Bronchial epithelial cell (primary cell): ENCODE measurements at regions not wholly inside any gene's neighbourhood (a gene's known extent, or its start where the extent isn't known, plus 50 kb on each side); places are given as distances from the start of the nearest gene placed in this dataset.

ENCODE experiments used
- DNase-seq: peaks from one replicate; pipeline ENCODE4 v3.0.0-alpha.2; 2010; ENCODE audit warnings: low read depth
- FAIRE-seq: peaks from 2 replicates; lab custom pipeline; 2011; peaks lifted over from hg19 to GRCh38; lab: Jason Lieb, UNC
- H3K27me3 ChIP-seq: 2 replicates; pipeline ENCODE4 v1.5.1; 2011; ENCODE audit warnings: low read length; ENCODE audit not compliant: control insufficient read depth, insufficient read depth
- H3K36me3 ChIP-seq: 2 replicates; pipeline ENCODE4 v1.5.1; 2011; ENCODE audit warnings: low read length; ENCODE audit not compliant: control insufficient read depth, insufficient read depth
- H3K4me3 ChIP-seq: 2 replicates; pipeline ENCODE4 v1.5.1; 2011; ENCODE audit warnings: mild to moderate bottlenecking, low read depth, low read length, control low read depth
- TF ChIP-seq, protein P1 (sequence below): IDR thresholded peaks from 2 replicates; pipeline ENCODE4 v1.5.1; 2011; ENCODE audit warnings: mild to moderate bottlenecking, moderate library complexity, low read length, control low read depth, inconsistent platforms; ENCODE audit not compliant: insufficient read depth, severe bottlenecking

DNA sequence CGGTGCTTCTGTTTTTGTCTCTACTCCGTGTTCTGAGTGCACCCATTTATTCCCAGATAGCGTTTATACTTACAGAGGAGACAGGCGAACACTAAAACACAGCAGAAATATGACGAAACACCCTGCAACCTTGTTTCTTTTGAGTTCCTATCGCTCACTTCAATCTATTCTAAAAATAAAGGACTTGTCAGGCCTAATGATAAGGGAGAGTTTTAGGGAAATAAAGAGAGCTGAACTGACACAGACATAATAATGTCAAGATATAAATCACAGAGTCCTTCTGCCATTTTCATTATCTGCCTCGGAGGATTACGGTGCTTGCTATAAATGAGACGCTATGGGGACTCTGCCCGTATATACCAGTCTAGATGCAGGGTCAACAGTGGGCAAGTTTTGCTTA, 659.7 kb upstream of the SALL3 start:
- DNase-seq (no peak), FAIRE-seq (no peak)
- TF ChIP-seq, protein P1, sequence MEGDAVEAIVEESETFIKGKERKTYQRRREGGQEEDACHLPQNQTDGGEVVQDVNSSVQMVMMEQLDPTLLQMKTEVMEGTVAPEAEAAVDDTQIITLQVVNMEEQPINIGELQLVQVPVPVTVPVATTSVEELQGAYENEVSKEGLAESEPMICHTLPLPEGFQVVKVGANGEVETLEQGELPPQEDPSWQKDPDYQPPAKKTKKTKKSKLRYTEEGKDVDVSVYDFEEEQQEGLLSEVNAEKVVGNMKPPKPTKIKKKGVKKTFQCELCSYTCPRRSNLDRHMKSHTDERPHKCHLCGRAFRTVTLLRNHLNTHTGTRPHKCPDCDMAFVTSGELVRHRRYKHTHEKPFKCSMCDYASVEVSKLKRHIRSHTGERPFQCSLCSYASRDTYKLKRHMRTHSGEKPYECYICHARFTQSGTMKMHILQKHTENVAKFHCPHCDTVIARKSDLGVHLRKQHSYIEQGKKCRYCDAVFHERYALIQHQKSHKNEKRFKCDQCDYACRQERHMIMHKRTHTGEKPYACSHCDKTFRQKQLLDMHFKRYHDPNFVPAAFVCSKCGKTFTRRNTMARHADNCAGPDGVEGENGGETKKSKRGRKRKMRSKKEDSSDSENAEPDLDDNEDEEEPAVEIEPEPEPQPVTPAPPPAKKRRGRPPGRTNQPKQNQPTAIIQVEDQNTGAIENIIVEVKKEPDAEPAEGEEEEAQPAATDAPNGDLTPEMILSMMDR = no peak
- H3K4me3 ChIP-seq = no peak overlapping the region
- no peaks in the 10 kb centered on the region for H3K27me3 ChIP-seq
- no peaks in the 10 kb centered on the region for H3K36me3 ChIP-seq

- TF ChIP-seq, protein P1 = no peak
- no peak overlapping the region for H3K4me3 ChIP-seq
- H3K36me3 ChIP-seq = no peaks in the 10 kb centered on the region
- DNase-seq (no peak), FAIRE-seq (no peak)
- H3K27me3 ChIP-seq = no peaks in the 10 kb centered on the region
These were observed 658.2 kb upstream of the SALL3 start for GRCh38 chr18:78321402-78321801.

- DNase-seq (no peak), FAIRE-seq (no peak)
- Histone ChIP-seq H3K4me3 (no peak overlapping the region), H3K36me3 (no peaks in the 10 kb centered on the region), H3K27me3 (no peaks in the 10 kb centered on the region)
- TF ChIP-seq, protein P1 = no peak
These were observed 656.0 kb upstream of the SALL3 start for GRCh38 chr18:78323453-78324197.

DNA sequence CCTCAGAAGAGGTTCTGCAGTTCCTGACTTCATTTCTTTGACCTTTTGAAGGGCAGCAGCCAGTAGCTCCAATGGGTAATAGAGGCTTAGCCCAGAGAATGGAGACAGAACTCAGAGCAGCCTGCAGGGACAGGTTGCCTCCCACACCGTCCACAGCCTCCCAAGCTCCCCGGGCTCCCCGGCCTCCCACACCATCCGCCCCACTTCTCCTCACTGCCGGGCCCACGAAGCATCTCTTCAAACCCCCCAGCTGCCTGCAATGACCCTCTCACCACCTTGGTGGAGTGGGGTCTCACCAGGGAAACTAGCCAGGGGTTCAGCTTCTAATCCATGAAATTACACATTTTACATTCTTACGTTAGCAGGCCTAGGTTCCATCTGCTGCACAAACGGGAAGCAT, 652.0 kb upstream of the SALL3 start:
- Histone ChIP-seq H3K27me3 (no peaks in the 10 kb centered on the region), H3K4me3 (no peak overlapping the region), H3K36me3 (no peaks in the 10 kb centered on the region)
- DNase-seq (no peak), FAIRE-seq (no peak)
- TF ChIP-seq, protein P1 = no peak

DNA sequence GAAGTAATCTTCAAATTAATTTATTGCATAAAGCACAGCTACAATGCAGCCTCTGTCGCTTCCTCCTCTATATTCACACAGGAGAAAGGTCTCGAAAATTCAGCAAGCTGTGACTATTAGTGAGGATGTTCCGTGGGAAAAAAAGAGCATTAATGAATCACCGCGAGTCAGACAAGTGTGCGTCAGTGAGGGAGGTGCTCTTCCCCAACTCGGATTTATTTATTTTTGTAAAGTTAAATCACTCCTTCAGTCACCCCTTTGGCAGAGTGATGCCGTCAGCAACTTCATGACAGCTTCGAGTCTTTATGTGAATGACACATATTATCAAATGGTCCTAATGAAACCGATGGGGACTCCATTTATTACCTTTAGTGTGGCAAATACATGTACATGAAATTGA, 648.9 kb upstream of the SALL3 start:
- Histone ChIP-seq H3K4me3 (no peak overlapping the region), H3K36me3 (no peaks in the 10 kb centered on the region), H3K27me3 (no peaks in the 10 kb centered on the region)
- TF ChIP-seq, protein P1 = no peak
- DNase-seq = peak; percentile 3
- FAIRE-seq = no peak

DNA sequence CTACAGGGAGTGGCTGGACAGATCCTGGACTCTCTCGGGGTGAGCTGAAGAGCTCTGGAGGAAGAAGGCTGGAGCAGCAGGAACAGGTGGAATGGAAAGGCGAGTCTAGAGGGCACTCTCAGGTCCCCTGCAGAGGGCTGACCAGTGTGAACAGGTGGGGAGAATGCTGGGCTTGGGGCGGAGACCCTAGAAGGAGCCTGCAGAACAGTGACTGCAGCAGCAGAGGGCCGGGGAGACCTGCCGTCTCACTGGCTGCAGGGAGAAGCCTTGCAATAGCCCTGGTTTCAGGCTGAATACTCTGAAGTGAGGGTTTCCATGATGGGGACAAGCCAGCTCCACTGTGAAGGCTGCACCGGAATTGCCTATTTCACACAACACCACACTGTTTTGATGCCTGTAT, 626.7 kb upstream of the SALL3 start:
- no peak for DNase-seq
- FAIRE-seq = no peak
- no peaks in the 10 kb centered on the region for H3K36me3 ChIP-seq
- TF ChIP-seq, protein P1 = no peak
- H3K27me3 ChIP-seq = no peaks in the 10 kb centered on the region
- H3K4me3 ChIP-seq = no peak overlapping the region
